ENCODE measurements at regions not wholly inside any gene's neighbourhood (a gene's known extent, or its start where the extent isn't known, plus 50 kb on each side); places are given as distances from the start of the nearest gene placed in this dataset.

DNA sequence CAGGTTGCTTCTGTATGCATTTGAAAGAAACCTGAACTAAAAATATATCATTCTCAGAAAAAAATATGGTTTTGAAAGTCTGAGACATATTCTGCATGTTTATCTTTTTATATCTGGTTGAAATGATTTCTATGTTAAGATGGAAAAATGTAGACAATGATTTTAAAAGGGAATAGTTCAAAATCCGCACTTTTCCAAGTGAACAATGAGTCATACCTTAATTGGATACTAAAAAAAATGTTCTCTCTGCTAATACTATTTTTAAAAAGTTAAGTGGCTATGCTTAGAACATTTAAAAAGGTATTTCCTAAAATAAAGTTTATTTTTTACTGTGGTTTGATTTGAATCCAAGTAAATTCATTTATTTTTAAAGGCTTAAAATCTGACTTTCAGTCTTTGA is 801.4 kb downstream of the SLITRK6 start:
- ATAC-seq: no peak

DNA sequence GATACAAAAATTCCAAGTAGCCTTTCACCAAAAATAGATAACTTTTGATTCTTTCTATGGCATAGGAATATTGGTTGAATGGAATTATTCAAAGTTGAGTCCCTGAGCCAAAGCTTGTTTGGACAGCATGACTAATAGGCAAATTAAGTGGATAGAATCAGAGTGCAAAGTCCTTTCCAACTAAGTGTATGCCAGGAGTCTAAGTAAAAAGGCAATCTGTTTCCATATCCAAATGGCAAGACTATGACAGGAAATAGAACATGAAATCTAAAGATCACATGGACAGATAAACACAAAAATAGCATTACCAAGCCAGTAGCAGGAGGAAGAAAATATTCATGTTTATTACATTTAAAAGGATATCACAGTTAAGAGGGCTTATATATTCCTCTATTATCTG is 804.6 kb downstream of the SLITRK6 start:
- ATAC-seq (peak; percentile 72), DNase-seq (ENCODE audit: low spot score) (no peak)

More for the DNA sequence above, 801.4 kb downstream of the SLITRK6 start:
- no peak for DNase-seq (ENCODE audit: low spot score)

DNA sequence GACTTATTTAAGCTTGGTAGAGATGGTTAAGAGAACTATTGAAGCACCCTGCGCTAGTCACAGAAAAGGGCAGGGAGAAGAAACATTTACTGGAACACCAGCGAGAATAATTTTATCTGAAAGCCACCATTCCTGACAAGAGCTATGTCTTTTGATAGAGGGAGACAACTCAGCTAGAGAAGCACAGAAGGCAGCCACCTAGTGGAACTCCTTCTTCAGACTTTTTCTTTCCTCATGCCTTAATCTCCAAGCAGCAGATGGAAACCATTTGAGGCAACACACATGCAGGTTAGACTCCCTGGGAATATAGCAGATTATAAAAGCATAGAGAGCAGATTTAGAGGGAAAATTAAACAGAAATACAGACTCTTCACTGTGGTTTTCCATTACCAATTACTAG is 813.4 kb downstream of the SLITRK6 start:
- no peak for DNase-seq (ENCODE audit: low spot score)
- no peak for ATAC-seq

DNA sequence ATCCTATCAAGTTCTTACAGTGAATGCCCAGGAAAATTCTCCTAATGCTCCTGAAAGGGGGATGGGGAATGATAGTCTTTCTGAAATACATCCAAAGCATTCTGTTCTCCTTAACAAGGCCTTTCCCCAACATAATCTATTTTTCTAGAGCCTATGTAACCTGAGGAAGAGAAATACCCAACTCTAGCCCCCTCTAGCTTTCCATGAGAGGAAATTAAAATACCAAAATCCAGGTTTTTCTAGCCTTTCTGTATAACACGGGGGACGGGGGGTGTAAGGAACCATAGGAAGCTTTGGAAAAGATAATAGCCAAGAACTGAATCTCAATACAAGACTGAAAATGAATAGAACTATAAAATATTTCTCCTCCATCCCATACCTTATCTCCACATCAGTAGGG is 815.9 kb downstream of the SLITRK6 start:
- DNase-seq (ENCODE audit: low spot score): no peak
- no peak for ATAC-seq

DNA sequence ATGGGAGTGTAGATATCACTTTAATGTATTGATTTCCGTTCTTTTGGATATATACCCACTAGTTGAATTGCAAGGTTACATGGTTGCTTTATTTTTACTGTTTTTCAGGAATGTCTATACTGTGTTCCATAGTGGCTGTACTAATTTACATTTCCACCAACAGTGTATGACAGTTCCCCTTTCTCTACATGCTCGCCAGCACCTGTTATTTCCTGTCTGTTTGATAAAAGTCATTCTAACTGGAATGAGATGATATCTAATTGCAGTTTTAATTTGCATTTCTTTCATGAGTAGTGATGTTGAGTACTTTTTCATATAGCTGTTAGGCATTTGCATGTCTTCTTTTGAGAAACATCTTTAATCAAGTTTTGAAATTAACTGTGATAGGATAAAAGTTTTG is 818.6 kb downstream of the SLITRK6 start:
- no peak for DNase-seq (ENCODE audit: low spot score)
- ATAC-seq: no peak

DNA sequence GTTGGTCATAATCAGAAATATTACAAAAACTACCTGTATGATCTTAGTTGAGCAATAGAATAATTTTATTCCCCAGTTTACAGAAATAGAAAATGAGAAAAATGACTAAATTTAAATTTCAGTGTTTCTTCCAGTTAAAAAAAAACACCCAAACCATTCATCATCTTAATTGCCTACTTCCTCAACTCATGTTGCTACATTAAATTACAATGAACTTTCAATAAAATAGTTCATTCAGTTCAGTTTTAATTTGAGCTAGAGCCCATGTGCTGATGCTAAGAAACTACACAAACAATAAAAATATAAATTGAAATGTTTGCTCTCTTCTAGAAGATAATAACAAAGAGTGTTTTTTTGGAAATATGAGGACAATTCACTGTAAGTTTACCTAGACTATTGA is 820.4 kb downstream of the SLITRK6 start:
- ATAC-seq (no peak), DNase-seq (ENCODE audit: low spot score) (no peak)

DNA sequence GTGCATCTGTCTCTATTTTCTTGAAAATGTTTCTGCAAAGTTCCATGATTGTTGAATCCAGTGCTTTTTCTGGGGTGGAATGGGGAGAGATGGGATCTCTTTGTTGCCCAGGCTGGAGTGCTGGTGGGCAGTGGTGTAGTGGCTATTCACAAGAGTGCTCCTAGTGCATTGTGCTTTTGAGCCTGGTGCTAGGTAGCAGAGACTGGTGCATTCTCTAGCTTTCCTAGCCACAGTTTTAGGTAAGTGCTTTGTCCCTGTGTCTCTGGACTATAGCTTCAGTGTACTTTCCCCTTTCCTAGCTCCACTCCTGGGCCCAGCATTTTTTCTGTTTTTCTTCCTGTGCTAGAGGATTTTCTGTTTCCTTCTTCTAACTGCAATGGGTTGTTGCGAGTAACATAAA is 825.6 kb downstream of the SLITRK6 start:
- no peak for DNase-seq (ENCODE audit: low spot score)
- no peak for ATAC-seq

DNA sequence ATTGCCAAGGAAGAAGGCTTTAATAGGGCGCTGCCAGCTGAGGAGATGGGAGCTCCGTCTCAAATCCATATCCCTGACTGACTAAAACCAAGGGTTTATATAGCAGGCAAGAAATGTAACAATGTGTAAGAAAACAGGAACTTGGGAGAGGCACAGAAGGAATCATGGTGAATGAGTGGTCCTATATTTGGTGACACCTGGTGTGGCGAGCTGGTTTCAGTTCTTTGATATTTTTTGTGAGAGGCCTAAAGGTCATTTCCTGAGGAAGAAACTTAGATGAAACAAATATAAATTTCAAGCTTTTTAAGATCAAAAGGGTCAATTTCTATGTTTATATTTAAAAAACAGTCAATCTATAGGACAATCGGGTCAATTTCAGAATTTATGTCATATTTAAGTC is 826.3 kb downstream of the SLITRK6 start:
- ATAC-seq: no peak

DNA sequence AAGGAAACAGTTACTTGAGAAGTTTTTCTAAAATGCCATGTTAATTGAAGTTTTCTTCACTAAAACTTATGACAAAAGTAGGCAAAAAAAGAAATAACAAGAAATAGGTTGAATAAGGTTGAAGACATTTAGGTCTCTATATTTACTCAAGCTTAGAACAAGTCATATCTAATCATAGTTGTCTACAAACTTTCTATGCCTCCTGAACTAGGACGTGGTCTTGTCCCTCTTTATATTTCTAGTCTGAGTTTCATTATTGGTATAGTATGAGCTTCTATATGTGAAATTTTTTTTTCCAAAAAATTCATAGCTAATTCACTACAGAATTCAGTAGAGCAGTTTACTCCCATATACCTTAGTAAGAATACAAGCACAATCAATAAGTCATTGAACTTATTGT is 836.4 kb downstream of the SLITRK6 start:
- DNase-seq (ENCODE audit: low spot score) (no peak), ATAC-seq (no peak)

More for the DNA sequence above, 826.3 kb downstream of the SLITRK6 start:
- no peak for DNase-seq (ENCODE audit: low spot score)

DNA sequence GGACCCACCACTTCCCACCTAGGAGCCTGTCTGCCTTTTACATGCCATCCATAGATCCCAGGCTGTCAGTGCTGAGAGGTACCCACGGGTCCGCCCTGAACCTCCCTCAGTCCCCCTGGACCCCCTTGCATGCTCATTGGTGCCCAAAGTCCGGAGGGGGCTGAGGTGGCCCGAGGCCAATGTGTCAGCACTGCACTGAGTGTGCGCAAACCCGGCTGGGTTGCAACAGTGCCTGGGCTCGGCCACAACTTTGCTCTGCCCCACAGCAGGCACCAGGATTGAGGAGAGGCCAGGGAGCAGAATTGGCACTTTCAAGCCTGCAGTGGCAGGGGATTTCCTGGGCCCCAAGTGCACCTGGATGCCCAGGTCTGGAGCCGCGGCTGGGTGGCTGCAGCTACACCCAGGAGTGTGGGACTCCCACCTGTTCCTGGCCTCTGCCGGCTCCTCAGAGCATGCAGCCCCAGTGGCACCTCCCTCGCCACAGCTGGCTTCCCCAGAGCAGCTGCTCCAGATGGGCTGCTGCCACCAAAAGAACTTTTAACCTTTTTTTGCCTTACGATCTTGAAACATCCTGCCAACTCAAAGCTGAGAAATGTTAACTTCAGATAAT is 837.0 kb downstream of the SLITRK6 start:
- no peak for ATAC-seq
- DNase-seq (ENCODE audit: low spot score): no peak

DNA sequence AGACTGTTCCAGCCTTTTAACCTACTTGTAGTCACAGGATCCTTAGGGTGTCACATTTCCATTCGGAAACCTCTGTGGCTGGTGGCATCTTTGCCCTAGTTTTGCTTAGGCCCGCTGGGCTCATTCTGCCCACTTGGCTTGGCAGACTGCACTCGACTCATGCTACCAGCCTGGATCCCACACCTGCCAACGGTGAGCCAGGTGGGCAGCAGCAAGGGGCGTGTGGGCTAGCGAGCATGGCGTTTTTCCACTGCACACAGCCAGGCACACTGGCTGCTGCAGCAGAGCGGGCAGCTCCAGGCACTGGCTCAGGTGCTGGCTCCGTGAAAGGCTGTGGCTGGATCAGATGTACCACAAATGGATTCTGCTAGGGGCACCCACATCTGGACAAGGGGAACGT is 838.2 kb downstream of the SLITRK6 start:
- ATAC-seq: no peak
- DNase-seq (ENCODE audit: low spot score): no peak

DNA sequence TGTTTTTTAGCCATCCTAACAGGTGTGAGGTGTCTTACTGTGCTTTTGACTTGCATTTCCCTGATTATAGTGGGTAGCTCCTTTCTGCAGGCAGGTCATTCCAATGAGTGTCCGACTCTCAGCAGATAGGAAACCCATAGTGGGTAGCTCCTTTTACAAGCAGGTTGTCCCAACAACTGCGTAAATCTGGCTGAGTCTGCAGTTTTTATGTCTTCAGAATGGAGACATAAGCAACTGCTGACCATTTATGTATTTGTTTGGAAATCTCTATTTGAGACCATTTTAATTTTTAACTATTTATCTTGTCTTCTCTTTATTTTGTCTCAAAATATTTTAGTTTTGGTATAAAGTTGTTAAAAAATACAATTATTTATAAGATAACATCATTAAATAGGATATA is 839.4 kb downstream of the SLITRK6 start:
- no peak for ATAC-seq

DNA sequence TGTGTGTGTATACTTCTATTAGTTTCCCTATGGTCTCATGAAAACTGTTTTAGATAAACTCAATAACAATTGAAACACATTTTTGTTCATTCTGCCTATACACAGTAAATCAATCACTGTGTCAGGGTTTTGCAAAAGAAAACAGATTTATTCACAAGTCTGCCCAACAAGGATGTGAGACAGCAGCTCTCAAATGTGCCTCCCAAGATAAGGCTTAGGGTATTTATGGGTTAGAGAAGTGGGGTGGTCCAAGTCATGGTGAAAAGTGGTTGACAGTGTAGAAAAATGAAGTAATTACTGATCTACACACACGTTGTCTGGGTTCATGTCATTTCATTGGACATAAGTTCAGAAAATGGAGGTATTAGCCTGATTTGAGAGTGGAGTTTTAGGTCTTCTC is 844.6 kb downstream of the SLITRK6 start:
- no peak for ATAC-seq
- DNase-seq (ENCODE audit: low spot score): no peak

More for the DNA sequence above, 839.4 kb downstream of the SLITRK6 start:
- DNase-seq (ENCODE audit: low spot score): no peak

DNA sequence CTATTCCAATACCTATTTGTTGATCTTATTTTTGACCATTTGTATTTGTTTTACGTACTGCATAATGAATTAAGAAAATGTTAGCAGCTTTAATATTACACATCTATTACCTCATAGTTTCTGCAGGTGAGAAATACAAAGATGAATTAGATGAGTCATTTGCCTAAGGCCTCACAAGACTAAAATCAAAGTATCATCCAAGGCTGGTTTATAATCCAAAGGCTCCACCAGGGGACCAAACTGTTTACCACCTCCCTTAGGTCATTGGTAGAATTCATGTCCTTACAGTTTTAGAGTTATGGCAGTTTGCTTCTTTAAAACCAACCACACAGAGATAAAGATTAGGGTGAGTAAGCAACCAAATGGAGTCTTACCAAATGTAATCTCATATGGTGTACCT is 848.1 kb downstream of the SLITRK6 start:
- ATAC-seq: no peak
- DNase-seq (ENCODE audit: low spot score): no peak

DNA sequence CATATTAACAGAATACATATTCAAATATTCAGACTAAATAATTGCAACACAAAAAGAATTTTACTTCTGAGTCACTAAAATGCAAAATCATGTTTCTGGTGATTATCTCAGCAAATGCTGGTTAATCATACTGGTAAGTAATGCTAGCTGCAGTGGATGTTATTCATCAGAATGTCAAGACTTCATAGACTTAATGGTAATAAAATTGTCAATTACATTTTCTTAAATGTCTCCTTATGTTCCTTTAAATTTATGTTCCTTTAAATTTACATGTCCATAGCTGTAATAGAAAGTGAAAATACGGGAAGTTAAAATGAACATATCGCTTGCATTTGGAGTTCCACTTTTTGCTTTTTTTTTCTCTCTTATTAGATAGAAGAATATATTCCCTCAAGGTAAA is 853.0 kb downstream of the SLITRK6 start:
- DNase-seq (ENCODE audit: low spot score) (no peak), ATAC-seq (no peak)

DNA sequence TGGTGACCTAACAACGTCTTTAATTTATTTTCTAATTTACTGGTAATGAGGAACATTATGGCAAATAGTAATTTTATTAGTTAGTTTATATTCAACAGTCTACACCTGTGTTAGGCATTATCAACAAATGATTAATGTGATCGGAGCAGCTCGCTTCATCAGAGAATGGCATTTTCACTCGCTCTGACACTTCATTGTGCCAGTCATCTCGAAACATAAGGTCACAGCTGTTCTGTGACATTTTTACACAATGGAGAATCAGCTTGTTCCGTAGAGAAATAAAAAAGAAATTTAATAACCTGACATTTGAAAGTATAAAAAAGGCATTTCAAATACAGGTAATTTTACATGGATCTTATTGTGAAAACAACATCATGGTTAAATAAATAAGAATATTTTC is 858.4 kb downstream of the SLITRK6 start:
- DNase-seq (ENCODE audit: low spot score) (no peak), ATAC-seq (no peak)

DNA sequence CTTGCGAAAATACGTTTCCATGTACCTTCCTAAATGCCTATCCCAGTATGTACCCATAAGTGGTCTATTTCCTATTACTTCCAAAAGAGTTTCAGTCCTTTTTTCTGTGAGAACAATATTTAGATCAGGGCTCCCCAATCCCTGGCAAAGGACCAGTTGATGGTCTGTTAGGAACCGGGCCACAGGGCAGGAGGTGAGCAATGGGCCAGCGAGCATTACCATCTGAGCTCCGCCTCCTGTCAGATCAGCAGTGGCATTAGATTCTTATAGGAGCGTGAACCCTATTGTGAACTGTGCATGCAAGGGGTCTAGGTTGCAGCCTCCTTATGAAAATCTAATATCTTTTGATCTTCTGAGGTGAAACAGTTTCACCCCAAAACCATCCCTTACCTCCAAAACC is 859.1 kb downstream of the SLITRK6 start:
- no peak for ATAC-seq
- no peak for DNase-seq (ENCODE audit: low spot score)

DNA sequence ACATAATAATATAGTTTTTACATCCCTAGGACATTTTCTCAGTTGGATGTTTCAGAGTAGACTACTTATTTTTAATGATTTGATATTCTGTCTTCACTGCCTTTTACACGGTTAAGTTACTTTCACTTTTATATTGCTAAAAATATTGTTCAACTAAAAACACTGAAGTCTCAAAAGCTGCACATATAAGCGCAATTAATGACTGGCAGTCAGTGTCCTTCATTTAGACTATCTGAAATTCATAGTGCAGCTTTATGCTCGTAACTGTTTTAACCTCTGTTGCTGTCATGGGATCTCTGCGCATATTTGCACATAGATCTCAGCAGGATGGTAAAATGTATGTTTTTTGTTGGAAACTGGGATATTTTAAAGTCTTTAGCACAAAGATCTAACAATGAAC is 864.3 kb downstream of the SLITRK6 start:
- no peak for DNase-seq (ENCODE audit: low spot score)
- no peak for ATAC-seq

DNA sequence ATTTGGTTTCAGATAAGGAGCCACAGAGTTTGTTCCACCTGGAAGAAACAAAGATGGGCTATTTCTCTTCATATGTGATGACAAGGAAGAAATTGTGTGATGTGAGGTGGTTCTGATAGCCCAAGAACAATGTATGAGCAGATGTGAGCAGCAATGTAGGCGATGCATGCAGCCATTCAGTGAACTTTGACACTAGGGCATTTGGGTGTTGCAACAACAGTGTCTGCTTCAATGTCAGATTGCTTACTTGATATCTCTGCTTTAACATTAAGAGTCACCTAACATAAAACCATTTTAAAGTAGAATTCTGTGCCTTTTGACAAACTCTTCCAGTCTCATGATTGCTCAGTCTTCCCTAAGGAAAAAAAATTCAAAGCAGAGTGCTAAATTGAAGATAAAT is 865.4 kb downstream of the SLITRK6 start:
- no peak for ATAC-seq
- no peak for DNase-seq (ENCODE audit: low spot score)

DNA sequence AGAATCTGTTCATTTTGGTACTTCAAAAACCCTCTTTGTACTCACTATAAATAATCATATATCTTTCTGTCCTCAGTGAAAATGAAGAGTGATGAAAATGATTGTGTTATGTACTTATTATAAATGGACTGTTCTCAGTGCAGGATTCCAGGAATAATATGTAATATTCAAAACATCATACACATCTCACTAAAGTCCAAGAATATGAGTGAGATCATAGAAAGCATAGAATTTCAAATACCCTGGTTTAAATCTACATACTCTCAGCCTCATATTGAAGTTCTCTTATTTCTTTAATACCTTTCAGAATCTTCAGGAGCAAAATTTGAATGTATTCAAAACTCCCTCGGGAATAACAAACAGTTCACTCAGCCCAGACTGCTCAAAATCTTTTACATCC is 868.0 kb downstream of the SLITRK6 start:
- no peak for DNase-seq (ENCODE audit: low spot score)
- ATAC-seq: no peak

DNA sequence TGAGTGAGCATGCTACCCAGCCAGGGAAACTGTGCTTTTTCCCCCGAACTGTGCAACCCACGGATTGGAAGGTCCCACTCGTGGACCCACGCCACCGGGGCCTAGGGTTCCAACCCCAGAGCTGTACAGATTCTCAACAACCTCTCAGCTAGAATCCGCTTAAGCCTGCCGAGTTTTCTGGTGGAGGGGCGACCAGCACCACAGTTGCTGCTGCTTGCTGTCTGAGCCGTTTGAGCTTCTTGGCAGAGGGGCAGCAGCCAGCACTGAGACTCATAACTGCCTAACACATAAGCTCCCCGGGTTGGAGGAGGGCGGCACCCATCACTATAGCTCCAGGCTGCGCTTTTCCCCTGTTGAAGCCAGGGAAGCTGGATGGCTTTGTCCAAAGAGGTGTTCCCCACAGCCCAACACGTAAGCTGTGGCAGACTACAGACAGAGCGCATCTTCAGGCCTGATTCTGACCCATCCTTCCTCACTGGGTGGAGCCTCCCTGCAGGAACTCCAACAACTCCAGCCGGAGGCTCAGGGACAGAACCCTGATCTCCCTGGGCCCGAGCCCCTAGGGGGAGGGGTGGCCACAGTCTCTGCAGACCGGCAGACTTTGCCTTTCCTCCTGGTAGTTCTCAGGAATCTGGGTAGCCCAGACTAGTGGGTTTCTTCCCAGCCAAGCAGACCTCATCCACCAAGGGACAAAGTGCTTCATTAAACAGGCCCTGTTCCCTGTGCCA is 871.6 kb downstream of the SLITRK6 start:
- no peak for ATAC-seq

DNA sequence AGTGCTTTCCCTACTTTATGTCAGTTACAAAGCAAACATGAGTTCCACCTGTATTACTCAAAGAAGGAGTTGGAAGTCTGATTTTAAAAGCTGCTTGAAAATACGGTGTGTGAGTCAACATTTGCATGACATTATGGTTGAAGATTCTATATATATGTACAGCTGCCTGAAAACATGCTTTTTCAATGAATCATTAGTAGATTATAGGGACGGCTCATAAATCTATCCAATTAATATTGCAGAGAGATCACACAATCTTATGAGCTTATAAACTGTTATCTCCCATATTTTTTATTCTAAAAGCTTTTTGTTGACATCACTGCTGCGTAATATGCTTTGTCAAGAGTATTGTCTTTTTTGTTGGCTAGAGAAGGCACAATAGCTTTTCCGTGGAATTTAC is 873.8 kb downstream of the SLITRK6 start:
- DNase-seq (ENCODE audit: low spot score) (no peak), ATAC-seq (no peak)

More for the DNA sequence above, 871.6 kb downstream of the SLITRK6 start:
- DNase-seq (ENCODE audit: low spot score): no peak

DNA sequence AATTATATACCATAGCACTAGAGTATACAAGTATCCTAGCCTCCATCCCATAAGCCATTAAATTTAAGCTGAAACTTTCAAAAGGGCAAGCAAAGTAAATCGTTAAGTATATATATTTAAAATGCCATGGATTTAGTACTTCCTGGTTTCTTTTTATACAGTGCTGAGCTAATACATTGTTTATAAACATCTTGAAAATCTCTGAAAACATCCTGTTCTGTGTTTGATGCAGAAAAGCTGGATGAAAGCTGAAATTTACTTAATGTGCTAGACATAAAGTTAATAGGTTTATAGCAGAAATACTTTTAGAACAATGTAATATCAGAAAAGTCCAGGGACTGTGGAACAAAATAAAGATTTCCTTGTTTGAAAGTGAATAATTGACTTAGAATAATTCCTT is 875.4 kb downstream of the SLITRK6 start:
- ATAC-seq: no peak
- no peak for DNase-seq (ENCODE audit: low spot score)
